Frontal cortex (tissue), 3 donors: ENCODE measurements at regions not wholly inside any gene's neighbourhood (a gene's known extent, or its start where the extent isn't known, plus 50 kb on each side); places are given as distances from the start of the nearest gene placed in this dataset.

Experiments used
- DNase-seq, 2 donors: peaks; one replicate each; pipeline ENCODE4 v3.0.0; 2012; ENCODE audit warnings: low spot score in 2 of 2
- FAIRE-seq: peaks from 2 replicates; lab custom pipeline; 2012; peaks lifted over from hg19 to GRCh38; lab: Jason Lieb, UNC
- donor health status: control.
- donor health status: control.
- donor health status: control.

- no peak for FAIRE-seq
- no peak for DNase-seq
Measured at GRCh38 chr5:171642894-171643293, 142.7 kb upstream of the SMIM23 start.

DNA sequence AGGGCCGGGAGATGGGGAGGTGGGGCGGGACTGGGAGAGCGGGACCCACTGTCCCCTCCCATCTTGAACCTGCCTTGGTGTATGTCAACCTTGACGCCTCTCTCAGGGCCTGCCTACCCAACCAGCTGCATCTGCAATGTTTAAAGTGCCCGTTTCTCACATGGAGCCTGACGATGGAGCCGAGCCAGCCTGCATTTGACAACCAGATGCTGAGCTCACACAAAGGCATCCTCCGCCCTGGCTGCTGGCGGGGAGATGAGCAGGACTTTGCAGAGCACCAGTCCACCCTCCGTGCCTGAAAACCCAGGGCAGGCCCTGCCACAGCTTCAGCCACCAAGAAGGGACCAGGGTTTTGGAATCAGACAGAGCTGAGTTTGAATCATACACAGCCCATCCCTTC is 141.1 kb upstream of the SMIM23 start:
- FAIRE-seq (no peak), DNase-seq (no peak)

DNA sequence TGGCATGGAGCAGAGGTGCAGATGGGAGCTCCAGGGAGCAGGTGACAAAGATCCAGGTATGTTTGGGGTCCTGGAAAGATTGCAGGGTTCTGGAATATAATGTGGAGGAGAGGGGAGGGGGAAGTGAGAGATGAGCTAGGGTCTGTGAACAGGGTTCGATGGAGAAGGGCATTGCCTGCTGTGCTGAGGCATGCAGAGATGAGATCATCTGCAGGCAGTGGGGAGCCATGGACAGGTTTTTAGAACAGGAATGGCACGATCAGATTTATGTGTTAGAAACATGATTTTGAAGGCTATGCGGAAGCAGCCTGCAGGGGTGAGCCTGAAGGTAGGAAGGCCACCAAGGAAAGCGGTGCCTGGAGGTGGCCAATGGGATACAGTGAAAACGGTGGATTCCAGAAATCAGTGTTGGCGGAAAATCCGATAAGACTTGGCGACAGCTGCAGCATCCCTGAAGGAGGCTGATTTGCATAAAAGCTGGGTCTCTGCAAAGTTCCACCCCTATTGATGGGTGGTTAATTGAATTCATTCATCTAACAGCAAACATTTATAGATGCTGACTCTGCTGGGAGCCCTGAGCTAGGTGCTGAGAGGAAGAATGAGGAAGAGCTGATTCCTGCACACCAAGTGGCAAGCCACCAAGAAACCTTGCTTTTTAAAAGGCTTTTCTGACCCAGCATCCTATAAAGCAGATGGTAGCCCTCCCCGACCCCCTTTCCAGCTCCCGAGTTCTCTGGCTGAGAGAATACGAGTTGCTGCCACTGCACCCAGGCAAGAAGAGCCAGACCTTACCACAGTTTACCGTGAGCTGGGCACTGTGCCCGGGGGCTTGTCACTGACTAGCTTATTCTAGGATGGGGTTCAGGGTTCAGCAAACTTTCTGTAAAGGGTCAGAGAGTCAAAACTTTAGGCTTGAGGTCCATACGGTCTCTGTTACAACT is 139.2 kb upstream of the SMIM23 start:
- DNase-seq, result no peak
- no peak for FAIRE-seq

- DNase-seq (no peak), FAIRE-seq (no peak)
Measured at GRCh38 chr5:171647043-171647903, 138.3 kb upstream of the SMIM23 start.

DNA sequence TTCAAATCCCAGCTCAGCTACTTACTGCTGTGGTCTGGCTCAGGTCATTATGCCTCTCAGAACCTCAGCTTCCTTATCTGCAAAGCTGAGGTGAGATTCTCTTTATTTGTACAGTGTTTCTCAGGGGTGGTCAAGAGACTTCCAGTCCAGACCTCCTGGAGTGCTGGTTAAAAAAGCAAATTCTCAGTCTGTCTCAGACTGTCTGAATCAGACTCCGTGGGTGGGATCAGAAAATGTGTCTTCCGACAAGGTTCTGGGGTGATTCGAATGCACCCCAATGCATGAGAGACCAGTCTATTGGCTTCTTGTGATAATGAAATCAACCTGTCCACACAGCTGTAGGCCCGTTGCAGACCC is 137.7 kb upstream of the SMIM23 start:
- FAIRE-seq (no peak), DNase-seq (no peak)

DNA sequence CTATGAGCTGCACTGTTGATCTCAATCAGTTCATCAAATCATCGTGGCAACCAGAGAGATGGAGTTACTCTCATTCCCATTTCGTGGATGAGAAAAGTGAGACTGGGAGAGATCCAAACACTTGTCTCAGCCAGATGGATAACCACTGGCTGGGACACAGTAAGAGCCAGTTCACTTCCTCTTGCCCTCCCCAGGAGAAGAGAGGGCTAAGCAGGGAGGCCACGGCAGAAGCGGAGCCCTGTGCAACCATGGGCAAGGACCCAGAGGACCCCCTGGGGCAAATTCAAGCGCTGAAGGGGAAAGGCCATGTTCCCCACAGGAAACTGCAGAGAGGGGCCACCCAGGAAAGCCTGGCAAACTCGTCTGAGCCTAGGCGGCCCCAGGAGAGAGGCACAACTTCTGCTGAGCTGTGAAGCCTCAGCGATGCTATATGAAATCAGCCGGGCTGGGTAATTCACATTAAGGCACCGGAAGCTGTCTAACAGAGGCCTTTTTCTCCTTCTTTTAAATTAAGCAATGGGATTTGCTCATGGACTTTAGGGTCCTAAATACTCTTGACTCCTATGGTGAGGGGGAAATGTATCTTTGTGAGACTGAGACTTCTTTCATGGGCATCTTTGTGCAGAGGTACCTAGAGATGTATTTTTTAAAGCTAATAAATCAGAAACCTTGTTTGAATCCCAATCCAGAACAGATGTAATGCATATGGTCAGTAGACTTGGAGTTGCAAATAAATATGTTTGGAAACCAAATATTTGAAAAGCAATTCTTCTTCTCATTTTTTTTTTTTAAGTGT is 137.1 kb upstream of the SMIM23 start:
- DNase-seq (no peak), FAIRE-seq (no peak)

GRCh38 chr5:171649075-171649401 is 136.6 kb upstream of the SMIM23 start:
- DNase-seq, result no peak
- no peak for FAIRE-seq

GRCh38 chr5:171650597-171650996 is 135.0 kb upstream of the SMIM23 start:
- DNase-seq, result no peak
- FAIRE-seq, result no peak

DNA sequence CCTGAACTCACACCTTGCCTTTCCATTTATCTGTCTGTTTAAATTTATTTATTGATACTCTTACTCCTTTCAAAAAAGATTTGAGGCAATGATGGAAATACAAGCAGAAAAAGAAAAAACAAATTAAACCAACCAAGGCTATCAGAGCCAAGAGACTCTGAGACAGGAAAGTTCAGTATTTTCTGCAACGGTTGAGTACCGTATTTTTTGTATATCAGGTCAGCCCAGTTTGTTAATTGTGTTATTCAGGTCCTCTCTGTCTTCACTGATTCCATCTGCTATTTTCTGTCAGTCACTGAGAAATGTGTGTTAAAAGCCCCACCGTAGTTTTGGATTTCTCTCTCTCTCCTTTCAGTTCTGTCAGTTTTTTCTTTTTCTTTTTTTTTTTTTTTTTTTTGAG is 134.5 kb upstream of the SMIM23 start:
- no peak for FAIRE-seq
- no peak for DNase-seq

DNA sequence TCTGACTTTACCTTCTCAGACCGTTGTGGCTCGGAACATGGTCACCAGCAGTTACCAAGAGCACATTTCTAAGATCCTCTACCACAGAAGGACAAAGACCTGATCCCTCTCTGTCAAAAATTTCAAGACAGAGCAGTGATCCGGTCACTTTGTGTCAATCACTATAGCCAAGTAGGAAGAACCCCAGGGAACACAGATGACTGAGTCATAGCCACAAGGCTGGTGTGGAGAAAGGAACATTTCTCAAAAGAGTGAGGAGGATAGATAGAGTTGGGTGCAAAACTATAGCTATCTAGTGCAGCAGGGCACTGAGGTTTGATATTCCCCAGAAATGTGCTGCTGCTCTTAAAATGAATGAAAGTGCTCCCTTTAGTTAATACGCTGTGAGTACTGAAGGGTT is 130.7 kb upstream of the SMIM23 start:
- no peak for FAIRE-seq

DNA sequence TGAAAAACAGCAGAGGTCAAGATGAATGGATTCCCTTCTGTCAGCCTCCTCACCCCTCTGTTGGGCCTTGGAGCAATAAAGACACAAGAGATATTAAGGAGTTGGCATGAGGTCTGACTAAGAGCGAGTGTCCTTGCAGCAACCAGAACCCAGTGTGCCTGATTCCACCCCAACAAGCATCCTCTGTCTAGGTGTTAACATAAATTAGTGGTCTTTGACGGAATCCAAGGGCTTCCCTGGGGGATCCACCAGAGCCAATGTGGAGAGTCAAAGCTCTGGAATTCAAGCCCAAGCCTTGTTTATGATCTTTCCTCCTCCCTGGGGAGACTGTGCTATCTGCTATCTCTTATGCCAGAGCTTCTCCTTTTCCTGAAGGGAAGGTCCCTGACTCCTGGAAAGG is 128.1 kb upstream of the SMIM23 start:
- FAIRE-seq (no peak), DNase-seq (no peak)

More for the DNA sequence above, 130.7 kb upstream of the SMIM23 start:
- no peak for DNase-seq

- no peak for FAIRE-seq
- DNase-seq, result no peak
Measured at GRCh38 chr5:171659896-171660295, 125.7 kb upstream of the SMIM23 start.

DNA sequence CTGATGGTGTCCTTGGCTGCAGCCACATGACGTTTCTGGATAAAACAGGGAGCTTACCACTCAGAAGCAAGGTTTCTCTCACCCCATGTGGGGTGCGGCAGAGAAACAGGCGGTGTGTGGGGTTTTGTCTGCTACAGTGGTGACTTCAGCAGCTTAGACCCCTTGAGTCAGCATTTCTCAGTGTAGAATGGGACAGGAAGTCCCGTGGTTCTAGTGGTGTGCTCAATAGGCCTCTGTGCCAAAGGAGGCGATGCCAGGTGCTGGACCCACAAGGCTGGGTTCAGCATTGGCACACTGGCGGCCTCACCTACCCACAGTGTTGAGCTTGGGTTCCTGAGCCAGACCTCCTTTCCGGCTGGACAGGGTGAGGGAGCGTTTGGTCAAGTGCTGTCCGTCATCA is 125.2 kb upstream of the SMIM23 start:
- DNase-seq (no peak), FAIRE-seq (no peak)

DNA sequence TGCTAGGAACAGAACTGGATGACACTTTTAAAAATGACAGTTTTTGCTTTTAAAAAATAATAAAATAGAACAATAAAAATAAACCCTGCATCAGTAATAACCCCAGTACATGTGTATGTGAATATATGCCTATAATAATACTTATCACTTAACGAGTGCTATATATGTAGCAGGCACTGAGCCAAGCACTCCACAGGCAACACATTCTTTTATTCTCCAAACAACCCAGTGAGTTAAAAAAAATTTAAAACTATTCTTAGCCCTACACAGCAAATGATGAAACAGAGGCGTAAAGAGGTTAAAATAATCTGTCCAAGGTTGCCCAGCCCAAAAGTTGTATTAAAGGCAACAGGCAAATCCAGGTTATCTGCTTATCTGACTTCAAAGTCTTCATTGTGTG is 124.5 kb upstream of the SMIM23 start:
- FAIRE-seq (no peak), DNase-seq (no peak)

DNA sequence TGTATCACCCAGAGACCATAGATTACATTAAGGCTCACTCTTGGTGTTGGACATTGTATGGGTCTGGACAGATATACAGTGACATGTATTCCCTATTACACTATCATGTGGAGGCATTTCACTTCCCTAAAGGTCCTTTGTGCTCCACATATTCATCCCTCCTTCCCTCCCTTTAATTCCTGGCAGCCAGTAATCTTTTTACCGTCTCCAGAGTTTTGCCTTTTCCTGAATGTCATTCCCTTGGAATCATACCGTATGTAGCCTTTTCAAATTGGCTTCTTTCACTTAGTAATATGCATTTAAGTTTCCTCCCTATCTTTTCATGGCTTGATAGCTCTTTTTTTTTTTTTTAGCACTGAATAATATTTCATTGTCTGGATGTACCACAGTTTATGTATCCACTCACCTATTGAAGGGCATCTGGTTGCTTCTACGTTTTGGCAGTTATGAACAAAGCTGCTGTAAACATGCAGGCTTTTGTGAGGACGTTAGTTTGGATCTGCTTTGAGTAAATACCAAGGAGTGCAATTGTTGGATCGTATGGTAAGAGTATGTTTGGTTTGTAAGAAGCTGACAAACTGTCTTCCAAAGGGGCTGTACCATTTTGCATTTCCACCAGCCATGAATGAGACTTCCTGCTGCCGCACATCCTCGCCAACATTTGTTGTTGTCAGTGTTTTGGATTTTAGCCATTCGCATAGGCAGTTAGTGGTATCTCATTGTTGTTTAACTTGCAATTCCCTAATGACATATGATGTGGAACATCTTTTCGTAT is 122.1 kb upstream of the SMIM23 start:
- DNase-seq (no peak), FAIRE-seq (no peak)

GRCh38 chr5:171664489-171664888 is 121.1 kb upstream of the SMIM23 start:
- FAIRE-seq (no peak), DNase-seq (no peak)

DNA sequence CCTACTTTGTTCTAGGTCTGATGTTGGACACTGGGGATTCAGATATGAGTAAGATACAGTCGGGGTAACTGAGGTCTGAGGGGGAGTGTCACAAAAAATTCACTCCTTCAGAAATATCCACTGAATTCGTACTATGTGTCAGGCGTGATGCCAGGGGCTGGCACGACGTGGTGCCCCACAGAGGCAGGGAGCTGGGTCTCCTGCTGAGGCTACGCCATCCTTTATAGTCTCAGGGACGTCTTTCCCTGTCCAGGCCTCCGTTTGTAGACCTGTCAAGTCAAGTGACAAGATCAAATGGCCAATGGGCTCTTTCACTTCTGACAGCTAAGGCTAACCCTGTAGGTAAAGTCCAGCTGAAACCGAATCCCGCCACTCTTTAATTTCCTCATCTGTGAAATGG is 118.8 kb upstream of the SMIM23 start:
- no peak for DNase-seq
- no peak for FAIRE-seq

- DNase-seq (no peak), FAIRE-seq (no peak)
Measured at GRCh38 chr5:171667341-171668096, 118.1 kb upstream of the SMIM23 start.

- DNase-seq, result no peak
Measured at GRCh38 chr5:171668097-171668412, 117.6 kb upstream of the SMIM23 start.

More at GRCh38 chr5:171668097-171668412, 117.6 kb upstream of the SMIM23 start:
- no peak for FAIRE-seq
